Cardiac muscle cell (in vitro differentiated cells and primary cell): ENCODE measurements at regions not wholly inside any gene's neighbourhood (a gene's known extent, or its start where the extent isn't known, plus 50 kb on each side); places are given as distances from the start of the nearest gene placed in this dataset.

ENCODE experiments used
- DNase-seq, 2 donors: peaks; one replicate each; pipeline versions ENCODE4 v3.0.0 to v3.0.0-alpha.2; 2010 to 2017; ENCODE audit warnings: low read depth in 1 of 2, low spot score in 1 of 2
- H3K27ac ChIP-seq: fragments of 200-600 bp; sonication (generic); 2 replicates; pipeline ENCODE4 v1.5.1; 2016
- H3K27me3 ChIP-seq: fragments of 200-600 bp; sonication (generic); 2 replicates; pipeline ENCODE4 v1.6.0; 2016; ENCODE audit warnings: control low read depth
- H3K36me3 ChIP-seq: fragments of 200-600 bp; sonication (generic); 2 replicates; pipeline ENCODE4 v1.5.1; 2016; ENCODE audit warnings: control low read depth
- H3K4me1 ChIP-seq: fragments of 200-600 bp; sonication (generic); 2 replicates; pipeline ENCODE4 v1.8.1; 2017; ENCODE audit warnings: low read depth, mild to moderate bottlenecking, mixed run types
- H3K4me3 ChIP-seq: fragments of 200-600 bp; sonication (generic); 2 replicates; pipeline ENCODE4 v1.5.1; 2016; ENCODE audit warnings: mild to moderate bottlenecking
- H3K9me3 ChIP-seq: fragments of 200-600 bp; sonication (generic); 2 replicates; pipeline ENCODE4 v1.5.1; 2017; ENCODE audit warnings: low read depth, mild to moderate bottlenecking, control low read depth
- TF ChIP-seq, protein P1 (sequence below): IDR thresholded peaks from 2 replicates; pipeline ENCODE4 v1.5.1; 2012; ENCODE audit warnings: low read depth, mild to moderate bottlenecking, low read length

DNA sequence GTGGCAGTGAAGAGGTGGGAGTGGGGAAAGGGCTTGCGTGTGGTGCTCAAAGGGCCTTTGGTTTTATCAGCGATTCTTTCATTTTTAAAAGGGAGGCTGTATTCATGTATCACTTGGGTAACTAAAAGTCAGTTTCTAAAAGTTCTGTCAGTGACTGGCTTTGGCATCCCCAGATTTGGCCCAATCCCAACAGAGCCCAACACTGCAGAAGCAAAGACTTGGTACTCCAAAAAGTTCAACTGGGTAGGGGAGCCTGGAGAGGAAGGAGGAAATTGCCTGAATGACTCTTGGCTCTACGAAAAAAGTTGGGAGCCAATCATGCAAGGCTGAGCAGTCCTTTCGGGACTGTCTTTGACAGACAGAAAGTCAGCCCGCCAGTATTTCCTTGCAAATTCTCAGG is 54.5 kb upstream of the COL13A1 start:
- Histone ChIP-seq H3K27me3 (no peaks in the 10 kb centered on the region), H3K27ac (no peak overlapping the region), H3K9me3 (no peaks in the 10 kb centered on the region), H3K4me1 (peaks cover 6% of the 10 kb centered on the region), H3K4me3 (no peak overlapping the region), H3K36me3 (no peaks in the 10 kb centered on the region)
- DNase-seq, result no peak
- TF ChIP-seq, protein P1, sequence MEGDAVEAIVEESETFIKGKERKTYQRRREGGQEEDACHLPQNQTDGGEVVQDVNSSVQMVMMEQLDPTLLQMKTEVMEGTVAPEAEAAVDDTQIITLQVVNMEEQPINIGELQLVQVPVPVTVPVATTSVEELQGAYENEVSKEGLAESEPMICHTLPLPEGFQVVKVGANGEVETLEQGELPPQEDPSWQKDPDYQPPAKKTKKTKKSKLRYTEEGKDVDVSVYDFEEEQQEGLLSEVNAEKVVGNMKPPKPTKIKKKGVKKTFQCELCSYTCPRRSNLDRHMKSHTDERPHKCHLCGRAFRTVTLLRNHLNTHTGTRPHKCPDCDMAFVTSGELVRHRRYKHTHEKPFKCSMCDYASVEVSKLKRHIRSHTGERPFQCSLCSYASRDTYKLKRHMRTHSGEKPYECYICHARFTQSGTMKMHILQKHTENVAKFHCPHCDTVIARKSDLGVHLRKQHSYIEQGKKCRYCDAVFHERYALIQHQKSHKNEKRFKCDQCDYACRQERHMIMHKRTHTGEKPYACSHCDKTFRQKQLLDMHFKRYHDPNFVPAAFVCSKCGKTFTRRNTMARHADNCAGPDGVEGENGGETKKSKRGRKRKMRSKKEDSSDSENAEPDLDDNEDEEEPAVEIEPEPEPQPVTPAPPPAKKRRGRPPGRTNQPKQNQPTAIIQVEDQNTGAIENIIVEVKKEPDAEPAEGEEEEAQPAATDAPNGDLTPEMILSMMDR, result no peak

DNA sequence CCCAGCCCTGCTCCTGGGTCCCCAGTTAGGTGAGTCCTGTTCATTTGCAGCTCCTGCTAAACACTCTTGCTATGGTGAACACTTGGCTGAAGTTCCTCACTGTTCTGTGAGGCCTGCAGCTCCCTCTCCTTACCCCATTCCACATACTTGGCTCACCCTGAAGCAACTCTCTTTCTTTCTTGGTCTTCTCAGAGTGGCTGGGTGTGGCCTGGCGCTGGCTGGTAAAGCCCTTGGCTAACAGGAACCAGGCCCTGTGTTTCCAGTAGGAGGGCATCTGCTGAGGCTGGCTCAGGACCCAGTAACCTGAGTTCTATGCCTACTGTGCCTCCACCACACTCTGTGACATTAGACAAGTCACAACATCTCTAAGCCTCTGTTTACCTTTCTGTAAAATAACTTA is 53.1 kb upstream of the COL13A1 start:
- DNase-seq, result no peak
- Histone ChIP-seq H3K4me3 (no peak overlapping the region), H3K4me1 (peaks cover 6% of the 10 kb centered on the region), H3K9me3 (no peaks in the 10 kb centered on the region), H3K27ac (no peak overlapping the region), H3K27me3 (no peaks in the 10 kb centered on the region), H3K36me3 (no peaks in the 10 kb centered on the region)
- TF ChIP-seq, protein P1, result no peak

DNA sequence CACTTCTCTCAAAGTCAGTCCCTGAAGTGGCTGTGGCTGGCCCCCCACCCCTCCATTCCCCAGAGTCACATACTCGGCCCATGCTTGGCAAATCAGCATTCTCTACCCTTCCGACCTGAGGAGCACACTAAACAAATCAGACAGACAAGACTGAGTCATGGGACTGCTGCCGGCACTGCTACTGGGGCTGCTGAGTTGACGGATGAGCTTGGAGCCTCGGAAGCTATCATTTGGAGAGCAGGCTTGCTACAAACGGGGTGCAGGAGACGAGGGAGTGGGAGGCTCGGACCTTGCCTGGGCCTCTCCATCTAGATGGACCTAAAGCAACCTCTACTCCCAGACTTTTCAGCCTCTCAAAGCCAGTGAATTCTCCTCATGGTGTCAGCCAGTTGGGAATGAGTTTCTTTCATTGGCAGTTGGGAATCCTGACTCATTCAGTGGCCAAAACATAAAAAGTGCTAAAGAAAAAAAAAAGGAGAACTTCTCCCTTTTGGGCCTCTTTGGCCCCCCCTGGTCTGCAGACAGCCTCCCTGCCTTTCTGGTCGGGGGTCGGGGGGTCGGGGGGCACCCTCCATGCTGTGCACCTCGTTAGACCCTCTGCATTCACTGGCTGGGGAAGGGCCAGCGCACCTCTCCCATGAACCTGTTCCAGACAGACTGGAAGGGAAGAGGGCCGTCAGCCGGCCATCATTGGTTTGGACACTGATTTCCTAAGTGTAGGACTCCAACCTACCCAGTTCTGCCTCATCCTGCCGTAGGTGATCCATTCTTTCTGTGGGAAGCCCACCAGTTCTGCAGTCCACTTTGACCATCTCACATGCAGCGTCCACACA is 52.3 kb upstream of the COL13A1 start:
- Histone ChIP-seq H3K27ac (no peak overlapping the region), H3K36me3 (no peaks in the 10 kb centered on the region), H3K27me3 (no peaks in the 10 kb centered on the region), H3K4me1 (peaks cover 6% of the 10 kb centered on the region), H3K4me3 (no peak overlapping the region), H3K9me3 (no peaks in the 10 kb centered on the region)
- DNase-seq, result no peak
- TF ChIP-seq, protein P1, result no peak

DNA sequence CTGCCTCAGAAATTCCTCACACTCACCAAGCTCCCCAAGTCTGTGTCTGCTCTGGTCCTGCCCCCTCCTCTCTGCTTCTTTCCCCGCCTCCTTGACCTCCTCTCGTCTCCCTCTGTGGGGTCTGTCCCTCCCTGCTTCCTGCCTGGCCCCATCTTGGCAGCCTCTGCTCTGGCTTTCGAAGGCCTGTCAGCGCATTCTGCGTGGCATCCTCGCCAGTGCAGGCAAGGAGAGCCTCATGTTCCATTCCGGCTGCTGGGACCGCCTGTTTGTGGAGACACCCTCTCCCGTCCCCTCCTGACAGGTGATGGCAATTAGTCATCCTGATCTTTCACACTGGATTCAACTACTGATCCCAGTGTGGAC is 51.7 kb upstream of the COL13A1 start:
- no peaks in the 10 kb centered on the region for H3K9me3 ChIP-seq
- no peak overlapping the region for H3K27ac ChIP-seq
- no peak for DNase-seq
- H3K4me3 ChIP-seq, result no peak overlapping the region
- H3K27me3 ChIP-seq, result no peaks in the 10 kb centered on the region
- H3K4me1 ChIP-seq, result peaks cover under 1% of the 10 kb centered on the region
- TF ChIP-seq, protein P1, result no peak
- H3K36me3 ChIP-seq, result no peaks in the 10 kb centered on the region

DNA sequence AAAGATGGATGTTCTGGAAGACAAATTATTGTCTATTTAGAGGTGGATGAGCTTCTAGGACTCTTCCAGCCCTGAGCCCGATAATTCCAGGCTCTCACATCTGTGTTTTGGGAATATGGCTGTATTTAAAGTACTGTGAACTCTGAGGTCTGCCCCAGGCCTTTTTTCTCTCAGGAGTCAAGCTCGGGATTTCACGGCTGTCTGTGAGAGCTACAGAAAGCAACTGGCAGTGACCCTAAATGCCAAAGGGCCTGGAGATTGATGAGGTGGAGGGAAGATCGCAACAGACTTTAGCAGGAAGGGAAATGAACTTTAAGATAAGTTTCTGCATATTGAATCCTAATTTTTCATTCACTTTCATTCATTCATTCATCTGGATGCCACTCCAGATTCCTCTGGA is 51.0 kb upstream of the COL13A1 start:
- Histone ChIP-seq H3K27ac (no peak overlapping the region), H3K9me3 (no peaks in the 10 kb centered on the region), H3K27me3 (no peaks in the 10 kb centered on the region), H3K4me3 (no peak overlapping the region), H3K4me1 (no peaks in the 10 kb centered on the region), H3K36me3 (no peaks in the 10 kb centered on the region)
- no peak for DNase-seq
- TF ChIP-seq, protein P1, result no peak

DNA sequence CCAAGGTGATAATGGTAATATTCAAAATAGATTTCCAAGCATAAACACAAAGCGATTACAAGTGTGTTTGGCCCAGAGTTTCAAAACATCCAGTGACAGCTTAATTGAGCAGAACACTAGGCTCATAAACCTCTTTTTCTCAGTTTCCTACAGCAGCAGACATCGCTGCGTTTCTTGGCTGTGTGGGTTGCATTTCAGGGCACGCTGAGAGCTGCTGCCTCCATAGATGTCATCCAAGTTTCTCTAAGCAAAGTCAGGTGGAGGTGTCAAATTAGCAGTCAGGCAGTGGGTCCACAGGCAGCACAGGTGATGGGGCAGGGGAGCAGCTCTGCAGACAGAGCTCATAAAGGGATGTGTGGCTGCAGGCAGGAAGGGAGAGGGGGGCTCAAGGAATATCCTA is 50.5 kb upstream of the COL13A1 start:
- Histone ChIP-seq H3K9me3 (no peaks in the 10 kb centered on the region), H3K27me3 (no peaks in the 10 kb centered on the region), H3K36me3 (no peaks in the 10 kb centered on the region), H3K27ac (no peak overlapping the region), H3K4me3 (no peak overlapping the region), H3K4me1 (no peaks in the 10 kb centered on the region)
- TF ChIP-seq, protein P1, result no peak
- DNase-seq, result no peak
